GM19240 (cell line): ENCODE measurements at regions not wholly inside any gene's neighbourhood (a gene's known extent, or its start where the extent isn't known, plus 50 kb on each side); places are given as distances from the start of the nearest gene placed in this dataset.
"Not testable (repeated sequence)": the region's sequence is repeated elsewhere in the genome, so short reads cannot be mapped to it uniquely, and the experiment has no call there.

Source experiments
- DNase-seq: peaks from one replicate; pipeline ENCODE4 v3.0.0; 2011; ENCODE audit warnings: low spot score; ENCODE audit not compliant: insufficient read length

DNA sequence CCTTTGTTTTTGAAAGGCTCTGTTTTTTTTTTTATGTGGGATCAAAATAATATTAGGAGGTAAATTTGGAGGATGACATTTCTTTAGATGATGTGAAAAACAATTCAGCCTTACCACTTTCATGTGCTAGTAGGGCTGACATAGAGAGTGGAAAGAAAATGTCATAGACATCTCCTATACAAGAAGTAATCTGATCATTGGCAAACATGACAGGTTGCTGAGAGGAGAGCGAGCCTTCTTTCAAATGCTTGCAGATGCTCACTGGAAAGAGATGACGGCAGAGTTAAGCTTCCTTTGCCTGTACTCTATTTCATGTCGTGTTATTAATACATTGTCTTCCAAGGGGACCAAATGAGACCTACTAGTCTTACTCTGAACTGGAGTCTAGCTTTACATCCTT is 160.1 kb upstream of the DAP start:
- DNase-seq, result no peak

DNA sequence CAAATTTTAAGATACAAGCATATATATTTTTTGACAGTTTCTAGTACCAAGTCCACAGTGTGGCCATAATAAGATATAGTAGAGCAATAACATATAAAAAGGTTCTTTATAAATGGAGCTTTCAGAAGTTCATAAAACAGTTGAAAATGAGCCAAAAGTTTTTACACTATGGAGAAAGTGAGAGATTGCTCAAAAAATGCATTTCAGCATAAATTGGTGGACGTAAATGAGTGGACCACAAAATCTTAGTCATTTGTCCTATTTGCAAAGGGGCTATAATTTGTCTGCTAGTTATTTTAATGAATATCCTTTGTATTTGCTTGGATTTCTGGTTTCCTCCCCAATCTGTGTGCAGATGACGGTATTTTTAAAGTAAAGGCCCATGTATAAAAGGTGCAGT is 159.4 kb upstream of the DAP start:
- no peak for DNase-seq

DNA sequence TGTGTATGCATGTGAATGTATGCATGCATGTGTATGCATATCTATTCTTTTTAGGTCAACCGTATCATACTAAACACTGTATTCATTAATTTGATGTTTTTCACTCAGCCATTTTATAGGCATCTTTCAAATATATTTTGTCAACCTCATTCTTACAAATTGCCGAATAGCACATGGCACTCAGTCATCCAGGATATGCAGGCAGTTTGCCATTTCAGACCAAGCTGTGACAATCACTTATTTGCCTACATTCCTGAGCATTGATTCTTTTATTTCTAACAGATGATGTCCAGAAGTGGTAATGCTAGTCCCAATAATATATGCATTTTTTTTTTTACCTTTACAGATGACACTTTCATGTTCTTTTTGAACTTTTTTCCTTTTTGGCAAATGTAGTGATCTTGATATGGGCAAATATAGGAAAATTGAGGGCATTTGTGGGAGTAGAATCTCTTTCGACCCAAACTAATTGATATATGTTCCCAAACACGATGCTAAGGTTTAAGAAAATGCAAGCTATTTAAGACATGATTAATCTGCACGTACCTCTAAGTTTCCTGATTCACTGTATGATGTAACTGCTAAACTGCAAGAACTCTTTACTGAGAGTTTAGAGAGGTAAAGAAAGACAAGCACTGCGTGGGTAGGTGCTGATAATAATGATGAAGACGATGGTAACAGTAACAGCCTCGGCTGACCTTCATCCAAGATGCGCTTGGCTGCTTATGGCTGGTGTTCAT is 153.9 kb upstream of the DAP start:
- no peak for DNase-seq

DNA sequence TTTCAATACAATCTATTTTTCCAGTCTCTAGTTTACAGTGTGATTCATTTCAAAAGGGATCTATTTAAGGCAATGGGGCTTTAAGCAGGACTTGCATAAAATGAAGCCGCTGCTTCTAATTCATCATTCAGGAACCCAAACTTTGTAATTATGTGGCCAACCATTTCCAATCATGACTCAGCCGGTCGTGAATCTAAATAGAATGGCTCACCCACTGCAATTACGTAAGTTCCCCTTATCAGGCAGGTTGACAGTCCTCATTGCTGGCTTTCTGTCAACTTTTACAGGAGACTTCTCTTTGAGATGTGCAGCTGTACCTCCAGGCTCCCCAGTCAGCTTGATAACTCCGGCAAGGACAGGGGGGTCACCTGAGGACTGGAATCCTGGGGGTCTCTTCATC is 152.8 kb upstream of the DAP start:
- DNase-seq, result no peak

DNA sequence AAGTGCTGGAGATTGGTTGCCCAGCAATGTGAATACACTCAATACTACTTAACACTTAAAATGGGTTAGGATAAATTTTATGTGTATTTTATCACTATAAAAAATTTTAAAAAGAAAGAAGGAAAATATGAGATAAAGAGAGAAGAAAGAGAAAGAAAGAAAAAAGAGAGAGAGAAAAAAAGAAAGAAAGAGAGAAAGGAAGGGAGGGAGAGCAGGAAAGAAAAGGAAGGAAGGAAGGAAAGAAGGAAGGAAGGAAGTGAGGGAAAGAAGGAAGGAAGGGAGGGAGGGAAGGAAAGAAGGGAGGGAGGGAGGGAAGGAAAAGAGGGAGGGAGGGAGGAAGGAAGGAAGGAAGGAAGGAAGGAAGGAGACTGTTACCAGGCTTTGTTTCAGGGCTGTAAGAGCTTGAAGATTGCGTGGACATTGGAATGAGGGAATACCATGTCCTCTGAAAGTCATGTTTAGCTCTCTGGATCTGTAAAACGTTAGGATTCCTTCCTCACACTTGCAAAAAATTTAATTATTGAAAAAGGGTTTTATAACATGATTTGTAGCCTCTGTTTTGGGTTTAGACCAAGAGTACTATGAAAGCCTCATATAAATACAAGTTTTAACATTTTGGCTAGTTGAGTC is 152.3 kb upstream of the DAP start:
- no peak for DNase-seq

DNA sequence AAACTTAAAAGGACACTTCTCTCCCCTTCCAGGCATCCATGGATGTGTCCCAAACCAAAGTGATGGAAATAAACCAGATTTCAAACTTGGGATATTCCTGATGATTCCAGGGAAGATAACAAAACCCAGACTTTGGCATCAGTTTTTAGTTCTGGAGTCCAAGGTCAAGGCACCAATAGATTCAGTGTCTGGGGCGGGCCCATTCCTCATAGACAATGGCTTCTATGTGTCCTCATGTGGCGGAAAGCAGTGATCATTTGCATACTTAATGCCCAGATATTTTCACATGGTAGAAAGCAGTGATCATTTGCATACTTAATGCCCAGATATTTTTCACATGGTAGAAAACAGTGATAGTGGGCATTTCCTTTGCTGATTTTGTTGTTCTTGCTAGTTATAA is 151.4 kb upstream of the DAP start:
- DNase-seq, result no peak

DNA sequence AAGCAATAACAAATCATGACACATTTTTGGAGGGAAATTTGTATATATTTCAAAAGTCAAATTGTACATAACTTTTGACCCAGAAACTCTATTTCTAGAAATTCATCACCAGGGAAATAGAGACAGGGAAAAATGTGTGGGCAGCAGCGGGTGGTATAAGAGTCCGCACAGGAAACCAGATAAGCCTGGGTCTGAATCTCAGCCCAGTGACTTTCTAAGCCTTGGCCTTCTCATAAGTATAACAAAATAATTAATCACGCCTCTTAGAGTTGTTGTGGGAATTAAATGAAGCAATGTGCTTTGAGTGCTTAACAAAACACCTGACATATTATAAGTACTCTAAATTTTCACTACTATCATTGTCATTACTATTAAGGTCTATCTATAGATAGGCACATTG is 149.2 kb upstream of the DAP start:
- DNase-seq, result no peak

DNA sequence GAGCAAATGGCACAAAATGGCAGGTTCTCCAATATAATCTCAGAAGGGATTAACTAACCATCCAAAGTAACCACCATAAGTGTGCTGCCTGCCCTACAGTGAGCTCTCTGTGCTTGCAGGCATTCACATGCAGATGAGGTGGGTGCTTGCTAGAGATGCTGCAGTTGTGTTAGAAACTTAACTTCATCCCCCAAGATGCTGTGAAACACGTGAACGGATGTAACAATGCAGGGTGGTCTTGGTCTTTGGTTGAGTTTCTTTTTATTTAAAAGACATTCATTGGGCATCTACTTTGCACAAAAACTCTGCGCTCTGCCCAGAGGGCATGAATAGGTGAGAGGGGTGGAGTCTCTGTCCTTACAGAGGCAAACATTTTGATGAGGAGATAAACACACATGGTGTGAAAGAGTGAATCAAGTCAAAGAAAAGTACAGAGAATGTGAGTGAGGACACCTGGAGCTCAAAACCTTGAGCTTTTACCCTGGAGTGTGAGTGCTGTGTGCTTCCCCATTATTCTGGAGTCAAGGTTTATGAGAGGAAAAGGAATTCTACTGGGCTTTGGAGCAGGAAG is 143.9 kb upstream of the DAP start:
- DNase-seq, result no peak

DNA sequence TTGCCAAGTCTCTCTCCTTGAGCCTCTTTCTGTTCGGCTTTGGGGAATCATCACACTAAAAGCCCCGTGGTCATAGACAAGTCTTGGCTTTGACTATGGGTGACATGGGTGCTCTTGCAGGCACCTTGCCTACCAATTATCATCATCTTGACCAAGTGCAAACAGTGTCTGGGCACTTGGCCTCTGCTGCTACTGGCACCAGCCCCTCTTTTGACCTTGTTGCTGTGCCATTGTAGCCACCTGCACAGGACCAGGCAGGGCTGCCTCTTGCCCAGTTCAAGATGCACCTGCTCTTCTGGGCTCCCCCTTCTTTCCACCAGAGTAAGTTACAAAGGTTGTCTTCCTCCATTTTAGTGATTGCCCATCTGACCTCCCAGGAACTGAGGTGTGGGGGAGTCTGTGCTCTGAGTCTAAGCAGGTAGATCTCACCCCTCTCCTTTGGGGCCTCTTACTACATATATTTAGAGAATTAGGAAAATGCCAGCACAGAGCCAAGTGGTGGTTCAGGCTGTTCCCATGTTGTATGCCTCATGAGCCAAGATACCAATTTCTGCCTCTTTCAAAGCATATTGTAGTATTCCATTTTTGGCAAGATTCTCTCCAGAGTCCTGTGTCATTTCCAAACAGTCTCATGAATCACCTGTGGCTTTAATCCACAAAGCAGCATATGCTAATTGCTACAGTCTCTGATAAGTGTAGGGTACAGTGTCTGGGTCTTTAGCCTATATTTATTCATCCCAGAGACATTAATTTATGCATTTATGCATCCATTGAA is 142.9 kb upstream of the DAP start:
- DNase-seq, result no peak

DNA sequence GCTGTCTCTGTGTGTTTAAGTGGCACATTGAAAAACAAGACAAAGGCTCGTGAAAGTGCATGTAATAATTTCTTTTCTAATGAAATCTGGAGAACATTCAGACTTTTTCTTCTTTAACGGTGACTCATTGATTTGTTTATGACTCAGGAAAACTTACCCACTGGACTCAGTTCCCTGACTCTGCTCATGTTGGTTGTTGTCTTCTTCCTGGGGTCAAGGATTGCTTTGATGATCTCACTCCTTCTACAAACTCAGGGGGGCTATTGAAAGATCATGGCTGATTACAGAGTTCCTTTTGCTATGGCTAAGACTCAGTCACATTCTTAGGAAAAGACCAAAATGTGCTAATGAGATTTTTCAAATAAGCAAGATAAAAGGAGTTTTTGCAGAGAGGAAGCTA is 141.1 kb upstream of the DAP start:
- no peak for DNase-seq

DNA sequence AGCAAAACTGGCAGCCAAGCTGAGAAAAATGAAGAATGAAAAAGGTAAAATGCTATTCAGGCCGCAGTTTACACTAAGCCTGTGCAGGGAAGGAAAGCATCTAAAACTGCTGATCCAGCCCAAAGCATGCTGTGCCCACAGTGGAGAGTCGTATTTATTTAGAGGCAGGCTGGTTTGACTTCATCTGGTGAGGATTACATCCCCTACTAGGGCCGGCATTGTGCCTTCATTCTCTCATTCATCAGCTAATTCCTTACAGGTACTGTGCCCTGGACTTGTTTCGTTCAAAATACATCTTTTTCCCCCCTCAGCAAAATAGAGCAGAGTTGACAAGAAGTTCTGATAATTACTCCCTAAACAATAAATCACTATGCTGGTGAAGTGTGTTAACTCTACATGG is 137.5 kb upstream of the DAP start:
- DNase-seq, result no peak

DNA sequence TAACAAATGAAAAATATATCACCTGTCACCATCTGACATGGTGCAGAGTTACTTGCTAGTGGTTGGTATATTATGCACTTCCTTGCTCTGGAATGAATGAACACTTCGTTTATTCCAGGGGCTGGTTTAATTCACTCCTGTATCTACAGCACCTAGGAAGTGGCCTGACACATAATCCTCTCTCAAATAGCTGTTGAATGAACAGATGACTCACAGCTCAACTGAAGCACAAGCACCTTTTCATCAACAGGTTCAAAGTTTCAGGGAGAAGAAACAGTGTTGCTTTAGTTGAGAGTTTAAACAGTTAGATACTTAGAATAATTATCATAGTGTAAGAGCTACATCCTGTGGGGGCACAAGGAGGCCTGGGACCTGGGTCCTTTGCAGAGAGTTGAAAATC is 135.0 kb upstream of the DAP start:
- no peak for DNase-seq

DNA sequence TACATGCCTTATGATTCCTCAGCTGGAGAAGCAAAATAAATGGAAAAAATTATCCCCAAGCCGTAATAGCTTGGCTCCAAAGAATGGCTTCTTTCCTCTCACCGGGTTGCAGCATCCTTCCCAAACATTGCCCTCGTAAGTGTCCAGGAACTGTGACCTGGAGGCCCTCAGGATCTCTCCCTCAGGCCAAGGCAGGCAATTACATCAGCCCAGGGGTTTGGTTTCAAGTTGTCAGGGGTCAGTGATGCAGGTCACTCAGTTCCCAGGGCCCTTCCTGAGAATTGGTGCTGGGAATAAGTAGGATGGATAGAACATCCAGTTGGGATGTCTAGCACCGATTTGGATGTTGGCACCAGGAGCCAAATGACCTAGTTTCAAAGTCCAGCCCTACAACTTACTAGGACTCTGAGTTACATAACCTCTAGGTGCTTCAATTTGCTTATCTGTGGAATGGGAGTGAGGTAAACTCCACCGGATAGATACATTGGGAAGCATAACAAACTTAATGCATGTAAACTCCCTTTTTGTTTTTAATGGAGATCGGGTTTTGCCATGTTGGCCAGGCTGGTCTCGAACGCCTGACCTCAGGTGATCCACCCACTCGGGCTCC is 133.5 kb upstream of the DAP start:
- DNase-seq, result no peak

DNA sequence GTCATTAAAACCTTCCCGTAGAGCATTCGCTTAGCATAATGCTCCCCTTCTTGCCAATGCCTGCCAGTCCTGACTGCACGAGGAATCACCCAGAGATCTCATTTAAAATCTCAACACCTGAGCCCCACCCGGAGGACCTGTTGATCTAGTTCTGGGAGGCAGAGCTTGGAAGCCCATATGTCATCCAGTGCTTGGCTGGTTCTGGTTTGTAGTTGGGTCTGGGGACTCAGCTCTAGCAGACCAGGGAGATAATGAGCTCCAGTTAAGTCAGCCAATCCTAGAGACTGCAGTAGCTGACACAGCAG is 131.8 kb upstream of the DAP start:
- DNase-seq, result no peak

DNA sequence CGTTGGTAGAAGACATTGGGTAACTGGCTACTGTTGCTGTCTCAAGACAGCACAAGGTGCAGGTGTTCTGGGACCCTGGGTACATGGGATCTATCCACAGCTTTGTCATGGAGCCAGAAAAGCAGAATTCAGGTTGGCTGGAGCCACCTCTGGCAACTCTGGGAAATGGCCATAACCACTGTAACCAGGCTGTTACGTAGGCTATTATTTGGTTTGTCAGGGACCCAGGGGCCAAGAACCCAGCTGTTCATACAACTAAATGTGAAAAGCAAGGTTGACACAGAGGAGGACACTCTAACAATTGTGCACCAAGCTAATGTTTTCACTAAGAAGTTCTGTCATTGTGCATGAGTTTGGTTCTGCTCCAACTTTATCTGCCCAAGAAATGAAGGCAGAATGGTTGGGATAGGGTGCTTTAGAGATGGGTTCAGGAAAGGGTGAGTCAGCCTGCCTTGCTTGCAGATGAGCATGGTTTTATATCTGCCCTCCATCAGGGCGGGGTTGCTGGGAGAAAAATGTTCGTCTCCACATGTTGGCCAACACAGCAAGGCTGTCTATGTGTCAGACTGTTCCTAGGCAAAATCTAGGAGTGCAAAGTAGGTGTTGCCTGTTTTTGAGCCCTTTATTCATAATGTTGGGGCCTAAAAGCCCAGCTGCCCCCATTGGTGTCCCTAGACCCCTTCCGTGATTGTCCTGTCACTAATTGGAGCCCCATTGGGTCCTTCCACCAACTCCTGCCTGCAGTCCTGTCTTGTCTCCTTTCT is 131.3 kb upstream of the DAP start:
- DNase-seq, result no peak

DNA sequence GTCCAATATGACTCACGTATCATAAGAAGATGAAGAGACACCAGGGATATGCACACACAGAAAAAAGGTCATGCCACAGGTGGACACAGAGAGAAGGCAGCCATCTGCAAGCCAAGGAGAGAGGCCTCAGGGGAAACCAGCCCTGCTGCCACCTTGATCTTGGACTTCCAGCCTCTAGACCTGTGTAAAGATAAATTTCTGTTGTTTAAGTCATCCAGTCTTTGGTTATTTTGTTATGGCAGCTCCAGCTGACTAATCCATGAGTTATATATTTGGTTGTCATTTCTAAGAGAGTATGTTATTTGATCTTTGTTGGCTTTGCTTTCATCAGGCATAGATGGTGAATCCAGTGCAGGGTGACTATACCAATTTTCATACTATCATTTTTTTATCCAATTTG is 130.2 kb upstream of the DAP start:
- DNase-seq, result no peak

DNA sequence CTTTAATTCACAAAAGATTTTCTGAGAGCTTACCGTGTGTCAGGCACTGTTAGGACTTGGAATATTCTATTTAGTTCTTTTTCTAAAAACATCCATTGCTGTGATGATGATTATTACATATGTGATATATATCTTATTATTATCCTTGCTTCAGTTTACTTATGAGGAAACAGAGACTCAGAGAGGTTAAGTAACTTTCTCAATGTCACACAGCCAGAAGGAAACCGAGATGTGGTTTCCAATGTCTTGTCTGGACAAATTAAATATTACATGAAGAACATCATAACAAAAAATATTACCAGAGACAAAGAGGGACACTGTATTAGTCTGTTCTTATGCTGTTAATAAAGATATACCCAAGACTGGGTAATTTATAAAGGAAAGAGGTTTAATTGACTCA is 125.5 kb upstream of the DAP start:
- no peak for DNase-seq

DNA sequence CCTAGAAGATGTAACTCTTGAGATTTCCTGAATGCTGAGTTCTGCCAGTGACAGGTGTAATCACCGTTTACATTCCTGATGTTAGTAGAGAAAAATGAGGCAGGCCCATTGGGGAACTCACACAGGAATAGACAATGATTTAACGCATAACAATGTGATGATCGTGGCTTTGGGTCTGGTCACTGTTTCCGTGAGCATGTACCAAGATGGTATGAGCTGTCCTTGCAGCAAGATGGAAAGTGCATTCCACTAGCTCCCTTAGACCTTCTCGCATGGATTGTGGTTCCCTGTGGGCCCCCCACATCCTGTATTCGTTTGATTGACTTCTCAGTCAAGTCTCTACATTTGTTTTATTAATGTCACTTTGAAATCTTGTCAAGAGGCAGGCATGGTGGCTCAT is 124.0 kb upstream of the DAP start:
- DNase-seq, result no peak

DNA sequence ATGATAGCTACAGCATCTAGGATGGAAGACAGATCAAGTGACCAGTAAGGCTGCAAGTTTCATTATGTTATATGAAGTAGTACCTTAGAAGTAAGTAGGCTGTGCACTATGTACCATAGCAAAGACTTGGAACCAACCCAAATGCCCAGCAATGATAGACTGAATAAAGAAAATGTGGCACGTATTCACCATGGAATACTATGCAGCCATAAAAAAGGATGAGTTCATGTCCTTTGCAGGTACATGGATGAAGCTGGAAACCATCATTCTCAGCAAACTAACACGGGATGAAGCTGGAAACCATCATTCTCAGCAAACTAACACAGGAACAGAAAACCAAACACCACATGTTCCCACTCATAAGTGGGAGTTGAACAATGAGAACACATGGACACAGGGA is 122.9 kb upstream of the DAP start:
- DNase-seq, result not testable (repeated sequence)

DNA sequence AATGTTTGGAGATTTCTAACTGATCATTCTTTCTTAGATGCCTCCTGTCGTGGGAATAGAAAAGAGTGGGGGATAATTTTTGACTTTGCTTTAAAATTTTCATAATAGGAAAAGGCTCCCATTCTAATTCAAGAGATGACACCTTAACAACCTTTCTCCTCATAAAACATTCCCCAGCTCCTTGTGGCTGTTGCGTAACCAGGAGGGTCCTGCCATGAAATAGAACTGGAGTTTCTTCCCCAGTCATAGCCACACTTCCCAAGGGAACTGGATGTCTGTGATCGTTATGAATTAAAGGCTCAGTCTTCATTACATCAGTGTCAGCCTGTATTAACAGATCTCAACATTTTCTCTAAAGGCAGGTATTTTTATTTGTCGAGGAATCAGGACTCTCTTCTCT is 119.9 kb upstream of the DAP start:
- no peak for DNase-seq

DNA sequence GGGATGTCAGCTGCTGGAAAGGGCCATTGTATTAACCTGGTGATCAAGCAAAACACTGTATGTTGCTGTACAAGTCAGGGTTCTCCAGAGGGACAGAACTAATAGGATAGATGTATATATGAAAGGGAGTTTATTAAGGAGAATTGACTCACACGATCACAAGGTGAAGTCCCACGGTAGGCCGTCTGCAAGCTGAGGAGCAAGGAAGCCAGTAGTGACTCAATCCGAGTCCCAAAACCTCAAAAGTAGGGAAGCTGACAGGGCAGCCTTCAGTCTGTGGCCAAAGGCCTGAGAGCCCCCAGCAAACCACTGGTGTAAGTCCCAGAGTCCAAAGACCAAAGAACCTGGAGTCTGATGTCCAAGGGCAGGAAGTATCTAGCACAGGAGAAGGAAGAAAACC is 116.0 kb upstream of the DAP start:
- not testable (repeated sequence) for DNase-seq
